PC-3 (cell line): ENCODE measurements at regions not wholly inside any gene's neighbourhood (a gene's known extent, or its start where the extent isn't known, plus 50 kb on each side); places are given as distances from the start of the nearest gene placed in this dataset.

ENCODE experiments used
- ATAC-seq: fragments of 200-7000 bp; cut with Tn5 transposase; 2 replicates; pipeline ENCODE4 v1.9.1; 2020; ENCODE audit warnings: mild to moderate bottlenecking, moderate library complexity
- BruUV-seq: library from RNA; stranded (reverse); fragments of 400-500 nt; replicated peaks from 2 replicates; lab custom pipeline; 2021; lab: Mats Ljungman, UMichigan
- CTCF ChIA-PET: fragments of 300-600 bp; sonication (Branson Sonifier 250); formaldehyde crosslinking; loops from one replicate; lab custom pipeline; 2022; ENCODE audit warnings: antibody characterized with exemption; lab: Charles Lee
- POLR2A ChIA-PET: fragments of 300-600 bp; sonication (Branson Sonifier 250); formaldehyde crosslinking; loops from one replicate; lab custom pipeline; 2022; ENCODE audit warnings: antibody characterized with exemption; ENCODE audit not compliant: unreplicated experiment; lab: Charles Lee
- DNase-seq: peaks from one replicate; pipeline ENCODE4 v3.0.0-alpha.2; 2015
- H2AFZ ChIP-seq: fragments of 300-600 bp; sonication (generic); 2 replicates; pipeline ENCODE4 v1.6.0; 2016; ENCODE audit warnings: antibody characterized with exemption, low read length
- H3F3A ChIP-seq: fragments of 300-600 bp; sonication (generic); one replicate; pipeline ENCODE4 v1.6.0; 2017; ENCODE audit warnings: antibody characterized with exemption, low read length, control low read depth, mild to moderate bottlenecking; ENCODE audit not compliant: unreplicated experiment
- H3K27ac ChIP-seq: fragments of 300-600 bp; sonication (generic); 2 replicates; pipeline ENCODE4 v1.5.1; 2016; ENCODE audit warnings: mild to moderate bottlenecking, low read length
- H3K27me3 ChIP-seq: fragments of 300-600 bp; sonication (generic); 2 replicates; pipeline ENCODE4 v1.6.1; 2016; ENCODE audit warnings: low read length, mixed read lengths
- H3K36me3 ChIP-seq: fragments of 300-600 bp; sonication (generic); 2 replicates; pipeline ENCODE4 v1.6.1; 2016; ENCODE audit warnings: low read depth, mixed run types, low read length, mixed read lengths
- H3K4me1 ChIP-seq: fragments of 300-600 bp; sonication (generic); 2 replicates; pipeline ENCODE4 v1.5.1; 2016; ENCODE audit warnings: low read length; ENCODE audit not compliant: insufficient read depth
- H3K4me2 ChIP-seq: fragments of 300-600 bp; sonication (generic); 2 replicates; pipeline ENCODE4 v1.6.0; 2016; ENCODE audit warnings: low read length
- H3K4me3 ChIP-seq: fragments of 300-600 bp; sonication (generic); 2 replicates; pipeline ENCODE4 v1.5.1; 2016; ENCODE audit warnings: mild to moderate bottlenecking, low read length, mixed read lengths
- H3K79me2 ChIP-seq: fragments of 300-600 bp; sonication (generic); 2 replicates; pipeline ENCODE4 v1.6.1; 2017; ENCODE audit warnings: low read length, mixed read lengths
- H3K9ac ChIP-seq: fragments of 300-600 bp; sonication (generic); 2 replicates; pipeline ENCODE4 v1.6.0; 2016; ENCODE audit warnings: mild to moderate bottlenecking, low read length
- H3K9me2 ChIP-seq: fragments of 300-600 bp; sonication (generic); replicated peaks from 2 replicates; pipeline ENCODE4 v1.6.1; 2016; ENCODE audit warnings: mixed run types, low read length, mixed read lengths
- H3K9me3 ChIP-seq: fragments of 300-600 bp; sonication (generic); 2 replicates; pipeline ENCODE4 v1.6.1; 2016; ENCODE audit warnings: low read length, mixed read lengths
- H4K20me1 ChIP-seq: fragments of 300-600 bp; sonication (generic); 2 replicates; pipeline ENCODE4 v1.6.1; 2016; ENCODE audit warnings: low read length, mixed read lengths
- EZH2 ChIP-seq: fragments of 300-600 bp; sonication (generic); IDR thresholded peaks from one replicate; pipeline ENCODE4 v1.6.1; 2017; ENCODE audit warnings: antibody characterized with exemption, mild to moderate bottlenecking, low read length; ENCODE audit not compliant: unreplicated experiment
- EZH2phosphoT487 ChIP-seq: fragments of 300-600 bp; sonication (generic); IDR thresholded peaks from 2 replicates; pipeline ENCODE4 v1.6.1; 2018; ENCODE audit warnings: mild to moderate bottlenecking, antibody characterized with exemption, low read length, borderline replicate concordance
- intact Hi-C: fragments of 100-400 bp; cut with micrococcal nuclease; formaldehyde crosslinking; loops from 2 replicates; pipeline ENCODE4 v1.9.0; 2023
- TF ChIP-seq, protein P1 (sequence below): fragments of 300-600 bp; sonication (generic); conservative IDR thresholded peaks from 2 replicates; pipeline ENCODE4 v1.5.1; 2017; ENCODE audit warnings: antibody characterized with exemption, low read depth, mild to moderate bottlenecking, low read length

- H3K4me1 ChIP-seq: no peaks in the 10 kb centered on the region
- no peak for DNase-seq
- ATAC-seq: no peak
Measured at GRCh38 chr6:141035312-141036200, 1097.2 kb upstream of the GJE1 start.

DNA sequence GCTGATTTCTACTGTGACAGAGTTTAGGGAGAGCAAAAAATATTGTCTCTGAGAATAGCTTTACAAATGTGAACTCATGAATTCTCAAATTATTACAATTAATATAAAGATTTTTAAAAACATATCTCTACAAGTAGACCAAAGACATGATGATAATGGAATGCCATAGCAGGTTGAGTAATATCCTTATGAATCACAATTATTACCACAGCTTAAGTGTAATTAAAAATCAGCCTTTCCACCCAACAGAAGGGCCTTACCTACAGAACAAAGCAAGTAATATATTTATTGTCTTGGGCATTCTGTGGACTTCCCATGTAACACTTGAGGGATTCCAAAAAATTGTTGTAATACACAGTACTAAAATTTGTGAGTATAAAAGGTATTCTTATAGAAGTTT is 1099.6 kb upstream of the GJE1 start:
- no peak overlapping the region for H3K9ac ChIP-seq
- TF ChIP-seq EZH2phosphoT487 (no peak), EZH2 (no peak)
- TF ChIP-seq, protein P1, sequence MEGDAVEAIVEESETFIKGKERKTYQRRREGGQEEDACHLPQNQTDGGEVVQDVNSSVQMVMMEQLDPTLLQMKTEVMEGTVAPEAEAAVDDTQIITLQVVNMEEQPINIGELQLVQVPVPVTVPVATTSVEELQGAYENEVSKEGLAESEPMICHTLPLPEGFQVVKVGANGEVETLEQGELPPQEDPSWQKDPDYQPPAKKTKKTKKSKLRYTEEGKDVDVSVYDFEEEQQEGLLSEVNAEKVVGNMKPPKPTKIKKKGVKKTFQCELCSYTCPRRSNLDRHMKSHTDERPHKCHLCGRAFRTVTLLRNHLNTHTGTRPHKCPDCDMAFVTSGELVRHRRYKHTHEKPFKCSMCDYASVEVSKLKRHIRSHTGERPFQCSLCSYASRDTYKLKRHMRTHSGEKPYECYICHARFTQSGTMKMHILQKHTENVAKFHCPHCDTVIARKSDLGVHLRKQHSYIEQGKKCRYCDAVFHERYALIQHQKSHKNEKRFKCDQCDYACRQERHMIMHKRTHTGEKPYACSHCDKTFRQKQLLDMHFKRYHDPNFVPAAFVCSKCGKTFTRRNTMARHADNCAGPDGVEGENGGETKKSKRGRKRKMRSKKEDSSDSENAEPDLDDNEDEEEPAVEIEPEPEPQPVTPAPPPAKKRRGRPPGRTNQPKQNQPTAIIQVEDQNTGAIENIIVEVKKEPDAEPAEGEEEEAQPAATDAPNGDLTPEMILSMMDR: no peak
- no peaks in the 10 kb centered on the region for H3K4me1 ChIP-seq
- H3K9me2 ChIP-seq: no peaks in the 10 kb centered on the region
- no peaks in the 10 kb centered on the region for H4K20me1 ChIP-seq
- H3K79me2 ChIP-seq: no peaks in the 10 kb centered on the region
- H3F3A ChIP-seq: no peaks in the 10 kb centered on the region
- H3K27ac ChIP-seq: no peak overlapping the region
- ChIA-PET CTCF (no interaction called here), POLR2A (no interaction called here)
- no peak overlapping the region for H2AFZ ChIP-seq
- H3K9me3 ChIP-seq: no peaks in the 10 kb centered on the region
- ATAC-seq (no peak), DNase-seq (no peak)
- H3K4me2 ChIP-seq: no peak overlapping the region
- intact Hi-C loops: no loop called here
- H3K36me3 ChIP-seq: no peaks in the 10 kb centered on the region
- no TSS peak for BruUV-seq
- H3K4me3 ChIP-seq: no peak overlapping the region
- H3K27me3 ChIP-seq: no peaks in the 10 kb centered on the region

More at GRCh38 chr6:141035312-141036200, 1097.2 kb upstream of the GJE1 start:
- no peaks in the 10 kb centered on the region for H3F3A ChIP-seq
- no peak overlapping the region for H3K4me2 ChIP-seq
- H3K79me2 ChIP-seq: no peaks in the 10 kb centered on the region
- POLR2A ChIA-PET: interaction anchor here (0.6 kb wide), 1 partner anchor 1303 kb away, joined by 4 read pairs; no protein-coding TSS in a partner anchor
- TF ChIP-seq, protein P1: no peak
- TF ChIP-seq EZH2phosphoT487: no peak
- no peak for TF ChIP-seq EZH2
- no peaks in the 10 kb centered on the region for H3K9me3 ChIP-seq
- BruUV-seq: no TSS peak
- intact Hi-C loops: no loop called here
- no peak overlapping the region for H3K9ac ChIP-seq
- H4K20me1 ChIP-seq: no peaks in the 10 kb centered on the region
- CTCF ChIA-PET: no interaction called here
- H2AFZ ChIP-seq: no peak overlapping the region
- H3K9me2 ChIP-seq: no peaks in the 10 kb centered on the region
- H3K4me3 ChIP-seq: no peak overlapping the region
- no peak overlapping the region for H3K27ac ChIP-seq
- H3K36me3 ChIP-seq: no peaks in the 10 kb centered on the region
- no peaks in the 10 kb centered on the region for H3K27me3 ChIP-seq

DNA sequence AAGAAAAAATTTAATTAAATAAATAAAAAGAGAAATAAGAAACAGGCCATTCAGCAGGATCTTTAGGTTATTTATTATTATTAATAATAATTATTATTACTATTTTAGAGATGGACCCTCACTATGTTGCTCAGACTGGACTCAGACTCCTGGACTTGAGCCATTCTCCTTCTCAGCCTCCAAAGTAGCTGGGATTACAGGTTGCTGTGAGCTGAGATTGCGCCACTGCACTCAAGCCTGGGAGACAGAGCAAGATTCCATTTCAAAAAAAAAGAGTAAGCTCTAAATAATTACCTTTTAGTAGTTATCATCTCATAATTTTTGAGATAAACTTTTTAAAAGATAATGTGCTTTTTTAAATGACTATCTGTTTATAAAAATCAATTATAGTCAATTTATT is 1102.8 kb upstream of the GJE1 start:
- Histone ChIP-seq H2AFZ (no peak overlapping the region), H3K9me3 (no peaks in the 10 kb centered on the region), H3K4me3 (no peak overlapping the region), H3K4me2 (no peak overlapping the region), H3K4me1 (no peaks in the 10 kb centered on the region), H3K27ac (no peak overlapping the region), H3K27me3 (no peaks in the 10 kb centered on the region), H3K36me3 (no peaks in the 10 kb centered on the region), H3F3A (no peaks in the 10 kb centered on the region), H4K20me1 (no peaks in the 10 kb centered on the region), H3K9me2 (no peaks in the 10 kb centered on the region), H3K79me2 (no peaks in the 10 kb centered on the region), H3K9ac (no peak overlapping the region)
- ATAC-seq (no peak), DNase-seq (no peak)
- POLR2A ChIA-PET: no interaction called here
- intact Hi-C loops: no loop called here
- no TSS peak for BruUV-seq
- CTCF ChIA-PET: no interaction called here
- TF ChIP-seq, protein P1: no peak
- TF ChIP-seq EZH2phosphoT487 (no peak), EZH2 (no peak)
